ENCODE measurements at regions not wholly inside any gene's neighbourhood (a gene's known extent, or its start where the extent isn't known, plus 50 kb on each side); places are given as distances from the start of the nearest gene placed in this dataset.
"Not testable (repeated sequence)": the region's sequence is repeated elsewhere in the genome, so short reads cannot be mapped to it uniquely, and the experiment has no call there.

- H3K4me3 ChIP-seq (ENCODE audit: low read length) = no peak overlapping the region
Observed at GRCh38 chr6:1445650-1446330, 56.4 kb downstream of the FOXF2 start.

GRCh38 chr6:1449896-1450295 is 60.5 kb downstream of the FOXF2 start:
- peaks cover 5% of the 10 kb centered on the region for H3K9me3 ChIP-seq (ENCODE audit: control insufficient read depth, low read depth, low read length)
- no peaks in the 10 kb centered on the region for H3K27me3 ChIP-seq (ENCODE audit: control insufficient read depth, insufficient read depth, low read length)
- H3K27ac ChIP-seq (ENCODE audit: low read length) = no peak overlapping the region
- peaks cover 9% of the 10 kb centered on the region for H3K4me1 ChIP-seq (ENCODE audit: control insufficient read depth, low read depth, low read length)
- no peak overlapping the region for H3K4me3 ChIP-seq (ENCODE audit: low read length)
- no peak overlapping the region for H3K9ac ChIP-seq (ENCODE audit: low read length)
- no peaks in the 10 kb centered on the region for H3K36me3 ChIP-seq (ENCODE audit: control insufficient read depth, low read depth, low read length)

More at GRCh38 chr6:1445650-1446330, 56.4 kb downstream of the FOXF2 start:
- no peaks in the 10 kb centered on the region for H3K27me3 ChIP-seq (ENCODE audit: control insufficient read depth, insufficient read depth, low read length)
- no peak overlapping the region for H3K9ac ChIP-seq (ENCODE audit: low read length)
- H3K9me3 ChIP-seq (ENCODE audit: control insufficient read depth, low read depth, low read length) = no peaks in the 10 kb centered on the region
- no peak overlapping the region for H3K27ac ChIP-seq (ENCODE audit: low read length)
- no peaks in the 10 kb centered on the region for H3K36me3 ChIP-seq (ENCODE audit: control insufficient read depth, low read depth, low read length)
- peaks cover 9% of the 10 kb centered on the region for H3K4me1 ChIP-seq (ENCODE audit: control insufficient read depth, low read depth, low read length)

GRCh38 chr6:1453024-1453423 is 63.6 kb downstream of the FOXF2 start:
- no peak overlapping the region for H3K9ac ChIP-seq (ENCODE audit: low read length)
- no peak overlapping the region for H3K27ac ChIP-seq (ENCODE audit: low read length)
- no peak overlapping the region for H3K4me3 ChIP-seq (ENCODE audit: low read length)
- H3K27me3 ChIP-seq (ENCODE audit: control insufficient read depth, insufficient read depth, low read length) = no peaks in the 10 kb centered on the region
- H3K36me3 ChIP-seq (ENCODE audit: control insufficient read depth, low read depth, low read length) = no peaks in the 10 kb centered on the region
- H3K9me3 ChIP-seq (ENCODE audit: control insufficient read depth, low read depth, low read length) = peaks cover 5% of the 10 kb centered on the region
- H3K4me1 ChIP-seq (ENCODE audit: control insufficient read depth, low read depth, low read length) = peaks cover 9% of the 10 kb centered on the region

- H3K4me3 ChIP-seq (ENCODE audit: low read length); H3K9me3 ChIP-seq (ENCODE audit: control insufficient read depth, low read depth, low read length); H3K27ac ChIP-seq (ENCODE audit: low read length); H3K9ac ChIP-seq (ENCODE audit: low read length); H3K36me3 ChIP-seq (ENCODE audit: control insufficient read depth, low read depth, low read length); H3K4me1 ChIP-seq (ENCODE audit: control insufficient read depth, low read depth, low read length); H3K27me3 ChIP-seq (ENCODE audit: control insufficient read depth, insufficient read depth, low read length): not testable (repeated sequence)
Observed at GRCh38 chr6:1456816-1457215, 67.4 kb downstream of the FOXF2 start.

GRCh38 chr6:1461207-1461606 is 71.8 kb downstream of the FOXF2 start:
- Histone ChIP-seq H3K27ac (ENCODE audit: low read length) (no peak overlapping the region), H3K4me3 (ENCODE audit: low read length) (no peak overlapping the region), H3K9ac (ENCODE audit: low read length) (no peak overlapping the region), H3K9me3 (ENCODE audit: control insufficient read depth, low read depth, low read length) (no peaks in the 10 kb centered on the region), H3K27me3 (ENCODE audit: control insufficient read depth, insufficient read depth, low read length) (no peaks in the 10 kb centered on the region), H3K4me1 (ENCODE audit: control insufficient read depth, low read depth, low read length) (peaks cover 11% of the 10 kb centered on the region), H3K36me3 (ENCODE audit: control insufficient read depth, low read depth, low read length) (no peaks in the 10 kb centered on the region)

GRCh38 chr6:1461736-1462135 is 72.4 kb downstream of the FOXF2 start:
- Histone ChIP-seq H3K4me1 (ENCODE audit: control insufficient read depth, low read depth, low read length) (peaks cover 11% of the 10 kb centered on the region), H3K9ac (ENCODE audit: low read length) (no peak overlapping the region), H3K36me3 (ENCODE audit: control insufficient read depth, low read depth, low read length) (no peaks in the 10 kb centered on the region), H3K27me3 (ENCODE audit: control insufficient read depth, insufficient read depth, low read length) (no peaks in the 10 kb centered on the region), H3K9me3 (ENCODE audit: control insufficient read depth, low read depth, low read length) (no peaks in the 10 kb centered on the region), H3K4me3 (ENCODE audit: low read length) (no peak overlapping the region), H3K27ac (ENCODE audit: low read length) (no peak overlapping the region)

- Histone ChIP-seq H3K36me3 (ENCODE audit: control insufficient read depth, low read depth, low read length) (no peaks in the 10 kb centered on the region), H3K27me3 (ENCODE audit: control insufficient read depth, insufficient read depth, low read length) (no peaks in the 10 kb centered on the region), H3K9me3 (ENCODE audit: control insufficient read depth, low read depth, low read length) (no peaks in the 10 kb centered on the region), H3K9ac (ENCODE audit: low read length) (no peak overlapping the region), H3K4me1 (ENCODE audit: control insufficient read depth, low read depth, low read length) (peaks cover 17% of the 10 kb centered on the region), H3K27ac (ENCODE audit: low read length) (no peak overlapping the region), H3K4me3 (ENCODE audit: low read length) (no peak overlapping the region)
Observed at GRCh38 chr6:1463275-1463674, 73.9 kb downstream of the FOXF2 start.

- H3K27ac ChIP-seq (ENCODE audit: low read length) = no peak overlapping the region
- H3K27me3 ChIP-seq (ENCODE audit: control insufficient read depth, insufficient read depth, low read length) = no peaks in the 10 kb centered on the region
- peaks cover 17% of the 10 kb centered on the region for H3K4me1 ChIP-seq (ENCODE audit: control insufficient read depth, low read depth, low read length)
- H3K4me3 ChIP-seq (ENCODE audit: low read length) = no peak overlapping the region
- no peaks in the 10 kb centered on the region for H3K36me3 ChIP-seq (ENCODE audit: control insufficient read depth, low read depth, low read length)
- H3K9ac ChIP-seq (ENCODE audit: low read length) = no peak overlapping the region
- no peaks in the 10 kb centered on the region for H3K9me3 ChIP-seq (ENCODE audit: control insufficient read depth, low read depth, low read length)
Observed at GRCh38 chr6:1463751-1464426, 74.5 kb downstream of the FOXF2 start.

- H3K4me3 ChIP-seq (ENCODE audit: low read length) = no peak overlapping the region
- no peaks in the 10 kb centered on the region for H3K9me3 ChIP-seq (ENCODE audit: control insufficient read depth, low read depth, low read length)
- peaks cover 17% of the 10 kb centered on the region for H3K4me1 ChIP-seq (ENCODE audit: control insufficient read depth, low read depth, low read length)
- no peaks in the 10 kb centered on the region for H3K36me3 ChIP-seq (ENCODE audit: control insufficient read depth, low read depth, low read length)
- H3K27me3 ChIP-seq (ENCODE audit: control insufficient read depth, insufficient read depth, low read length) = no peaks in the 10 kb centered on the region
- no peak overlapping the region for H3K9ac ChIP-seq (ENCODE audit: low read length)
- no peak overlapping the region for H3K27ac ChIP-seq (ENCODE audit: low read length)
Observed at GRCh38 chr6:1464781-1465370, 75.5 kb downstream of the FOXF2 start.

- Histone ChIP-seq H3K27ac (ENCODE audit: low read length) (no peak overlapping the region), H3K4me1 (ENCODE audit: control insufficient read depth, low read depth, low read length) (peaks cover 14% of the 10 kb centered on the region), H3K4me3 (ENCODE audit: low read length) (no peak overlapping the region), H3K9me3 (ENCODE audit: control insufficient read depth, low read depth, low read length) (no peaks in the 10 kb centered on the region), H3K36me3 (ENCODE audit: control insufficient read depth, low read depth, low read length) (no peaks in the 10 kb centered on the region), H3K9ac (ENCODE audit: low read length) (no peak overlapping the region), H3K27me3 (ENCODE audit: control insufficient read depth, insufficient read depth, low read length) (no peaks in the 10 kb centered on the region)
Observed at GRCh38 chr6:1468126-1468525, 78.8 kb downstream of the FOXF2 start.

- Histone ChIP-seq H3K9me3 (ENCODE audit: control insufficient read depth, low read depth, low read length) (no peaks in the 10 kb centered on the region), H3K36me3 (ENCODE audit: control insufficient read depth, low read depth, low read length) (no peaks in the 10 kb centered on the region), H3K4me3 (ENCODE audit: low read length) (no peak overlapping the region), H3K9ac (ENCODE audit: low read length) (no peak overlapping the region), H3K4me1 (ENCODE audit: control insufficient read depth, low read depth, low read length) (peaks cover 6% of the 10 kb centered on the region), H3K27ac (ENCODE audit: low read length) (no peak overlapping the region), H3K27me3 (ENCODE audit: control insufficient read depth, insufficient read depth, low read length) (no peaks in the 10 kb centered on the region)
Observed at GRCh38 chr6:1470040-1470439, 80.7 kb downstream of the FOXF2 start.

- H3K4me1 ChIP-seq (ENCODE audit: control insufficient read depth, low read depth, low read length) = peaks cover 5% of the 10 kb centered on the region
- no peaks in the 10 kb centered on the region for H3K9me3 ChIP-seq (ENCODE audit: control insufficient read depth, low read depth, low read length)
- H3K9ac ChIP-seq (ENCODE audit: low read length) = no peak overlapping the region
- H3K27me3 ChIP-seq (ENCODE audit: control insufficient read depth, insufficient read depth, low read length) = no peaks in the 10 kb centered on the region
- no peak overlapping the region for H3K27ac ChIP-seq (ENCODE audit: low read length)
- no peak overlapping the region for H3K4me3 ChIP-seq (ENCODE audit: low read length)
- H3K36me3 ChIP-seq (ENCODE audit: control insufficient read depth, low read depth, low read length) = no peaks in the 10 kb centered on the region
Observed at GRCh38 chr6:1472643-1473042, 83.3 kb downstream of the FOXF2 start.
